Keratinocyte (primary cell): ENCODE measurements at regions not wholly inside any gene's neighbourhood (a gene's known extent, or its start where the extent isn't known, plus 50 kb on each side); places are given as distances from the start of the nearest gene placed in this dataset.

Source experiments
- DNase-seq: peaks from one replicate; pipeline ENCODE4 v3.0.0-alpha.2; 2011; ENCODE audit warnings: low read depth, missing footprints, low spot score
- FAIRE-seq: peaks from 2 replicates; lab custom pipeline; 2011; peaks lifted over from hg19 to GRCh38; lab: Jason Lieb, UNC
- H2AFZ ChIP-seq: 2 replicates; pipeline ENCODE4 v1.6.0; 2012; ENCODE audit warnings: low read length, control low read depth, inconsistent platforms; ENCODE audit not compliant: control insufficient read depth
- H3K27ac ChIP-seq: 2 replicates; pipeline ENCODE4 v1.5.1; 2011; ENCODE audit warnings: low read length; ENCODE audit not compliant: control insufficient read depth, insufficient read depth
- H3K27me3 ChIP-seq: 3 replicates; pipeline ENCODE4 v1.6.0; 2011; ENCODE audit warnings: low read length; ENCODE audit not compliant: control insufficient read depth, insufficient read depth; ENCODE audit errors: extremely low read depth
- H3K36me3 ChIP-seq, 2 experiments: 2 replicates in 1 of 2; 3 replicates in 1 of 2; pipeline ENCODE4 v1.5.1; 2011; ENCODE audit warnings: low read length in 2 of 2, mild to moderate bottlenecking in 1 of 2; ENCODE audit not compliant: control insufficient read depth in 2 of 2, insufficient read depth in 2 of 2; ENCODE audit errors: extremely low read depth in 1 of 2
- H3K4me1 ChIP-seq: 3 replicates; pipeline ENCODE4 v1.5.1; 2011; ENCODE audit warnings: low read length; ENCODE audit not compliant: control insufficient read depth, insufficient read depth; ENCODE audit errors: extremely low read depth
- H3K4me2 ChIP-seq: 3 replicates; pipeline ENCODE4 v1.6.0; 2011; ENCODE audit warnings: low read depth, low read length; ENCODE audit not compliant: control insufficient read depth, insufficient read depth; ENCODE audit errors: extremely low read depth
- H3K4me3 ChIP-seq, 3 experiments: fragments of 200-600 bp in 1 of 3; sonication (generic) in 1 of 3; 2 replicates in 2 of 3; 3 replicates in 1 of 3; pipeline ENCODE4 v1.5.1; 2011 to 2016; ENCODE audit warnings: low read length in 3 of 3, mild to moderate bottlenecking in 3 of 3, control low read depth in 2 of 3, inconsistent platforms in 1 of 3, low read depth in 1 of 3, mixed read lengths in 1 of 3, mixed run types in 1 of 3, moderate library complexity in 1 of 3; ENCODE audit not compliant: control insufficient read depth in 2 of 3, insufficient read depth in 2 of 3; ENCODE audit errors: extremely low read depth in 1 of 3
- H3K79me2 ChIP-seq: 2 replicates; pipeline ENCODE4 v1.6.0; 2012; ENCODE audit warnings: low read length; ENCODE audit not compliant: control insufficient read depth, insufficient read depth
- H3K9ac ChIP-seq: 3 replicates; pipeline ENCODE4 v1.6.0; 2011; ENCODE audit warnings: low read length; ENCODE audit not compliant: control insufficient read depth, insufficient read depth; ENCODE audit errors: extremely low read depth
- H3K9me1 ChIP-seq: 3 replicates; pipeline ENCODE4 v1.6.0; 2011; ENCODE audit warnings: low read length; ENCODE audit not compliant: control insufficient read depth, insufficient read depth; ENCODE audit errors: extremely low read depth
- H3K9me3 ChIP-seq: 2 replicates; pipeline ENCODE4 v1.5.1; 2012; ENCODE audit warnings: low read depth, low read length; ENCODE audit not compliant: control insufficient read depth
- H4K20me1 ChIP-seq: 3 replicates; pipeline ENCODE4 v1.6.0; 2011; ENCODE audit warnings: low read length; ENCODE audit not compliant: control insufficient read depth, insufficient read depth; ENCODE audit errors: extremely low read depth
- EZH2 ChIP-seq: IDR thresholded peaks from one replicate; pipeline ENCODE4 v1.6.1; 2012; ENCODE audit warnings: inconsistent platforms, mild to moderate bottlenecking, low read length, moderate library complexity
- dilution Hi-C: fragments of 300-500 bp; cut with MboI; formaldehyde crosslinking; loops from one replicate; pipeline ENCODE4 v1.7.0; 2020; ENCODE audit warnings: low sequenced_read_pairs; ENCODE audit not compliant: extremely low pct_ligation_motif_present
- TF ChIP-seq, protein P1 (sequence below), 3 experiments: IDR thresholded peaks in 1 of 3; conservative IDR thresholded peaks in 1 of 3; optimal IDR thresholded peaks in 1 of 3; 2 replicates in 2 of 3; 3 replicates in 1 of 3; pipeline versions ENCODE3 to v1.5.1; 2011; ENCODE audit warnings: low read length in 3 of 3, mild to moderate bottlenecking in 3 of 3, moderate library complexity in 2 of 3, control low read depth in 1 of 3, inconsistent platforms in 1 of 3; ENCODE audit not compliant: insufficient read depth in 2 of 3; ENCODE audit errors: extremely low read depth in 1 of 3

GRCh38 chr13:90156390-90156789, 1191.1 kb upstream of the MIR17HG start:
- Histone ChIP-seq H4K20me1 (no peaks in the 10 kb centered on the region), H3K9ac (no peak overlapping the region), H3K36me3 (no peaks in the 10 kb centered on the region), H3K4me2 (no peak overlapping the region), H3K4me1 (no peaks in the 10 kb centered on the region), H3K27me3 (no peaks in the 10 kb centered on the region), H3K27ac (no peak overlapping the region), H3K9me3 (no peaks in the 10 kb centered on the region), H2AFZ (no peak overlapping the region), H3K4me3 (no peak overlapping the region), H3K9me1 (no peaks in the 10 kb centered on the region), H3K79me2 (no peaks in the 10 kb centered on the region)
- FAIRE-seq (no peak), DNase-seq (no peak)
- dilution Hi-C loops, result no loop called here
- no peak for TF ChIP-seq EZH2
- TF ChIP-seq, protein P1, sequence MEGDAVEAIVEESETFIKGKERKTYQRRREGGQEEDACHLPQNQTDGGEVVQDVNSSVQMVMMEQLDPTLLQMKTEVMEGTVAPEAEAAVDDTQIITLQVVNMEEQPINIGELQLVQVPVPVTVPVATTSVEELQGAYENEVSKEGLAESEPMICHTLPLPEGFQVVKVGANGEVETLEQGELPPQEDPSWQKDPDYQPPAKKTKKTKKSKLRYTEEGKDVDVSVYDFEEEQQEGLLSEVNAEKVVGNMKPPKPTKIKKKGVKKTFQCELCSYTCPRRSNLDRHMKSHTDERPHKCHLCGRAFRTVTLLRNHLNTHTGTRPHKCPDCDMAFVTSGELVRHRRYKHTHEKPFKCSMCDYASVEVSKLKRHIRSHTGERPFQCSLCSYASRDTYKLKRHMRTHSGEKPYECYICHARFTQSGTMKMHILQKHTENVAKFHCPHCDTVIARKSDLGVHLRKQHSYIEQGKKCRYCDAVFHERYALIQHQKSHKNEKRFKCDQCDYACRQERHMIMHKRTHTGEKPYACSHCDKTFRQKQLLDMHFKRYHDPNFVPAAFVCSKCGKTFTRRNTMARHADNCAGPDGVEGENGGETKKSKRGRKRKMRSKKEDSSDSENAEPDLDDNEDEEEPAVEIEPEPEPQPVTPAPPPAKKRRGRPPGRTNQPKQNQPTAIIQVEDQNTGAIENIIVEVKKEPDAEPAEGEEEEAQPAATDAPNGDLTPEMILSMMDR (optimal IDR thresholded peaks at IDR 0.05 in 1 of 3, IDR thresholded peaks at IDR 0.05 in 1 of 3, conservative IDR thresholded peaks at IDR 0.05 in 1 of 3; ENCODE audit: extremely low read depth in 1 of 3, insufficient read depth in 2 of 3, low read length in 3 of 3), result no peak

- TF ChIP-seq EZH2, result no peak
- TF ChIP-seq, protein P1 (optimal IDR thresholded peaks at IDR 0.05 in 1 of 3, IDR thresholded peaks at IDR 0.05 in 1 of 3, conservative IDR thresholded peaks at IDR 0.05 in 1 of 3; ENCODE audit: extremely low read depth in 1 of 3, insufficient read depth in 2 of 3, low read length in 3 of 3), result no peak
- no peak overlapping the region for H3K4me3 ChIP-seq
- H3K36me3 ChIP-seq, result no peaks in the 10 kb centered on the region
- no peak overlapping the region for H2AFZ ChIP-seq
- no peaks in the 10 kb centered on the region for H3K79me2 ChIP-seq
- no peaks in the 10 kb centered on the region for H3K4me1 ChIP-seq
- no peaks in the 10 kb centered on the region for H3K27me3 ChIP-seq
- H3K9me3 ChIP-seq, result no peaks in the 10 kb centered on the region
- FAIRE-seq, result no peak
- dilution Hi-C loops, result no loop called here
- H4K20me1 ChIP-seq, result no peaks in the 10 kb centered on the region
- no peaks in the 10 kb centered on the region for H3K9me1 ChIP-seq
- H3K27ac ChIP-seq, result no peak overlapping the region
- H3K4me2 ChIP-seq, result no peak overlapping the region
- H3K9ac ChIP-seq, result no peak overlapping the region
- DNase-seq, result no peak
Measured at GRCh38 chr13:90168953-90169352, 1178.5 kb upstream of the MIR17HG start.
